GM23338 (cell line): ENCODE measurements at regions not wholly inside any gene's neighbourhood (a gene's known extent, or its start where the extent isn't known, plus 50 kb on each side); places are given as distances from the start of the nearest gene placed in this dataset.

ENCODE experiments used
- ATAC-seq: fragments of 200-7000 bp; cut with Tn5 transposase; 3 replicates; pipeline ENCODE4 v1.9.1; 2020
- DNase-seq: peaks from one replicate; pipeline ENCODE4 v3.0.0-alpha.2; 2015; ENCODE audit warnings: low spot score
- H2AFZ ChIP-seq: fragments of 200-600 bp; sonication (generic); 2 replicates; pipeline ENCODE4 v1.8.0; 2016; ENCODE audit warnings: antibody characterized with exemption, mild to moderate bottlenecking, moderate library complexity
- H3F3A ChIP-seq: fragments of 200-600 bp; sonication (generic); replicated peaks from 2 replicates; pipeline ENCODE4 v1.8.0; 2017; ENCODE audit warnings: antibody characterized with exemption, mixed run types, low read depth
- H3K27ac ChIP-seq: fragments of 200-600 bp; sonication (generic); 2 replicates; pipeline ENCODE4 v1.6.1; 2016; ENCODE audit warnings: low read depth
- H3K27me3 ChIP-seq: fragments of 200-600 bp; sonication (generic); 2 replicates; pipeline ENCODE4 v1.8.0; 2016; ENCODE audit warnings: mild to moderate bottlenecking, mixed run types, moderate library complexity; ENCODE audit not compliant: insufficient read depth
- H3K36me3 ChIP-seq: fragments of 200-600 bp; sonication (generic); 2 replicates; pipeline ENCODE4 v1.8.0; 2016; ENCODE audit warnings: mild to moderate bottlenecking; ENCODE audit not compliant: insufficient read depth
- H3K4me1 ChIP-seq: fragments of 200-600 bp; sonication (generic); 2 replicates; pipeline ENCODE4 v1.8.0; 2016; ENCODE audit warnings: mild to moderate bottlenecking, moderate library complexity; ENCODE audit not compliant: insufficient read depth
- H3K4me2 ChIP-seq: fragments of 200-600 bp; sonication (generic); 2 replicates; pipeline ENCODE4 v1.7.1; 2017; ENCODE audit warnings: mixed run types
- H3K4me3 ChIP-seq: fragments of 200-600 bp; sonication (generic); 2 replicates; pipeline ENCODE4 v1.6.1; 2016; ENCODE audit warnings: mixed run types
- H3K79me2 ChIP-seq: fragments of 200-600 bp; sonication (generic); replicated peaks from 2 replicates; pipeline ENCODE4 v1.8.0; 2017; ENCODE audit warnings: mild to moderate bottlenecking; ENCODE audit not compliant: insufficient read depth
- H3K9me2 ChIP-seq: fragments of 200-600 bp; sonication (generic); 2 replicates; pipeline ENCODE4 v1.8.0; 2017; ENCODE audit not compliant: insufficient read depth
- H4K20me1 ChIP-seq: fragments of 200-600 bp; sonication (generic); replicated peaks from 2 replicates; pipeline ENCODE4 v1.8.0; 2017; ENCODE audit warnings: mild to moderate bottlenecking; ENCODE audit not compliant: insufficient read depth
- H3K27ac Mint-ChIP-seq: 2 replicates; pipeline ENCODE4 v1.8.0; 2020; ENCODE audit warnings: inconsistent platforms, mild to moderate bottlenecking, moderate library complexity, mixed read lengths
- H3K27me3 Mint-ChIP-seq: 3 replicates; pipeline ENCODE4 v1.8.0; 2022; ENCODE audit warnings: low read depth, mild to moderate bottlenecking, moderate library complexity, mixed read lengths, inconsistent platforms; ENCODE audit not compliant: insufficient read depth, poor library complexity
- H3K36me3 Mint-ChIP-seq: 3 replicates; pipeline ENCODE4 v1.8.0; 2021; ENCODE audit warnings: low read depth, mild to moderate bottlenecking, inconsistent platforms, moderate library complexity, mixed read lengths
- H3K4me1 Mint-ChIP-seq: 3 replicates; pipeline ENCODE4 v1.8.0; 2020; ENCODE audit warnings: mild to moderate bottlenecking, inconsistent platforms, mixed read lengths
- H3K4me3 Mint-ChIP-seq: 3 replicates; pipeline ENCODE4 v1.8.0; 2021; ENCODE audit warnings: moderate library complexity, mild to moderate bottlenecking, inconsistent platforms, mixed read lengths
- H3K9me3 Mint-ChIP-seq: 3 replicates; pipeline ENCODE4 v1.8.0; 2020; ENCODE audit warnings: moderate library complexity, mild to moderate bottlenecking, inconsistent platforms, mixed read lengths
- CREB1 ChIP-seq: fragments of 250-450 bp; sonication (Bioruptor Pico); IDR thresholded peaks from 2 replicates; pipeline ENCODE4 v1.5.0; 2020; ENCODE audit warnings: low read depth, mild to moderate bottlenecking, moderate library complexity
- ETS1 ChIP-seq: IDR thresholded peaks from 2 replicates; pipeline ENCODE4 v1.6.1; 2016; ENCODE audit warnings: antibody characterized with exemption
- EZH2 ChIP-seq: fragments of 200-600 bp; sonication (generic); IDR thresholded peaks from one replicate; pipeline ENCODE4 v1.8.0; 2017; ENCODE audit warnings: antibody characterized with exemption, mild to moderate bottlenecking, low read depth; ENCODE audit not compliant: unreplicated experiment
- EZH2phosphoT487 ChIP-seq: fragments of 200-600 bp; sonication (generic); IDR thresholded peaks from one replicate; pipeline ENCODE4 v1.8.1; 2018; ENCODE audit warnings: antibody characterized with exemption; ENCODE audit not compliant: unreplicated experiment
- JUNB ChIP-seq: IDR thresholded peaks from one replicate; pipeline ENCODE4 v1.6.1; 2016; ENCODE audit warnings: antibody characterized with exemption; ENCODE audit not compliant: unreplicated experiment
- NANOG ChIP-seq: IDR thresholded peaks from 2 replicates; pipeline ENCODE4 v1.6.1; 2016; ENCODE audit warnings: antibody characterized with exemption, borderline replicate concordance
- POLR2AphosphoS5 ChIP-seq: IDR thresholded peaks from 2 replicates; pipeline ENCODE4 v1.6.1; 2016; ENCODE audit warnings: antibody characterized with exemption, low read depth
- STAT1 ChIP-seq: IDR thresholded peaks from one replicate; pipeline ENCODE4 v1.6.1; 2016; ENCODE audit warnings: antibody characterized with exemption; ENCODE audit not compliant: unreplicated experiment
- ZNF114 ChIP-seq: fragments of 250-450 bp; sonication (Bioruptor Pico); IDR thresholded peaks from 2 replicates; pipeline ENCODE4 v1.5.0; 2020; ENCODE audit warnings: mild to moderate bottlenecking, moderate library complexity
- ZNF331 ChIP-seq: fragments of 250-450 bp; sonication (Bioruptor Pico); IDR thresholded peaks from 2 replicates; pipeline ENCODE4 v1.5.0; 2020; ENCODE audit warnings: low read depth, mild to moderate bottlenecking, moderate library complexity
- TF ChIP-seq, protein P1 (sequence below): IDR thresholded peaks from one replicate; pipeline ENCODE4 v1.6.1; 2018; ENCODE audit warnings: antibody characterized with exemption; ENCODE audit not compliant: unreplicated experiment
- TF ChIP-seq, protein P2 (sequence below), 2 experiments: fragments of 200-600 bp in 1 of 2; sonication (generic) in 1 of 2; conservative IDR thresholded peaks; 2 replicates each; pipeline versions ENCODE4 v1.5.1 to v1.6.1; 2016 to 2017; ENCODE audit warnings: antibody characterized with exemption in 2 of 2, low read depth in 2 of 2, mild to moderate bottlenecking in 2 of 2, moderate library complexity in 1 of 2
- TF ChIP-seq, protein P3 (sequence below): fragments of 250-450 bp; sonication (Bioruptor Pico); IDR thresholded peaks from 2 replicates; pipeline ENCODE4 v1.5.0; 2020; ENCODE audit warnings: mild to moderate bottlenecking, moderate library complexity

GRCh38 chr9:82332774-82333152 is 344.2 kb downstream of the SPATA31D1 start:
- H3K27me3 Mint-ChIP-seq, result no peaks in the 10 kb centered on the region
- ATAC-seq (no peak), DNase-seq (no peak)
- H3K27ac Mint-ChIP-seq, result no peak overlapping the region; the same call in 1 of the 2 replicates
- Histone ChIP-seq H3K36me3 (no peaks in the 10 kb centered on the region), H4K20me1 (no peaks in the 10 kb centered on the region), H3F3A (no peaks in the 10 kb centered on the region), H3K27me3 (no peaks in the 10 kb centered on the region), H3K27ac (no peak overlapping the region), H3K4me1 (no peaks in the 10 kb centered on the region), H3K4me2 (no peak overlapping the region), H3K4me3 (no peak overlapping the region), H2AFZ (no peak overlapping the region), H3K79me2 (no peaks in the 10 kb centered on the region), H3K9me2 (no peaks in the 10 kb centered on the region)
- TF ChIP-seq STAT1 (no peak), ZNF114 (CRISPR knock-in tag) (no peak), POLR2AphosphoS5 (no peak), NANOG (no peak), ZNF331 (CRISPR knock-in tag) (no peak), EZH2phosphoT487 (no peak), JUNB (no peak), ETS1 (no peak), EZH2 (no peak), CREB1 (CRISPR knock-in tag) (no peak)
- TF ChIP-seq, protein P1, sequence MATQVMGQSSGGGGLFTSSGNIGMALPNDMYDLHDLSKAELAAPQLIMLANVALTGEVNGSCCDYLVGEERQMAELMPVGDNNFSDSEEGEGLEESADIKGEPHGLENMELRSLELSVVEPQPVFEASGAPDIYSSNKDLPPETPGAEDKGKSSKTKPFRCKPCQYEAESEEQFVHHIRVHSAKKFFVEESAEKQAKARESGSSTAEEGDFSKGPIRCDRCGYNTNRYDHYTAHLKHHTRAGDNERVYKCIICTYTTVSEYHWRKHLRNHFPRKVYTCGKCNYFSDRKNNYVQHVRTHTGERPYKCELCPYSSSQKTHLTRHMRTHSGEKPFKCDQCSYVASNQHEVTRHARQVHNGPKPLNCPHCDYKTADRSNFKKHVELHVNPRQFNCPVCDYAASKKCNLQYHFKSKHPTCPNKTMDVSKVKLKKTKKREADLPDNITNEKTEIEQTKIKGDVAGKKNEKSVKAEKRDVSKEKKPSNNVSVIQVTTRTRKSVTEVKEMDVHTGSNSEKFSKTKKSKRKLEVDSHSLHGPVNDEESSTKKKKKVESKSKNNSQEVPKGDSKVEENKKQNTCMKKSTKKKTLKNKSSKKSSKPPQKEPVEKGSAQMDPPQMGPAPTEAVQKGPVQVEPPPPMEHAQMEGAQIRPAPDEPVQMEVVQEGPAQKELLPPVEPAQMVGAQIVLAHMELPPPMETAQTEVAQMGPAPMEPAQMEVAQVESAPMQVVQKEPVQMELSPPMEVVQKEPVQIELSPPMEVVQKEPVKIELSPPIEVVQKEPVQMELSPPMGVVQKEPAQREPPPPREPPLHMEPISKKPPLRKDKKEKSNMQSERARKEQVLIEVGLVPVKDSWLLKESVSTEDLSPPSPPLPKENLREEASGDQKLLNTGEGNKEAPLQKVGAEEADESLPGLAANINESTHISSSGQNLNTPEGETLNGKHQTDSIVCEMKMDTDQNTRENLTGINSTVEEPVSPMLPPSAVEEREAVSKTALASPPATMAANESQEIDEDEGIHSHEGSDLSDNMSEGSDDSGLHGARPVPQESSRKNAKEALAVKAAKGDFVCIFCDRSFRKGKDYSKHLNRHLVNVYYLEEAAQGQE, result no peak
- TF ChIP-seq, protein P2, sequence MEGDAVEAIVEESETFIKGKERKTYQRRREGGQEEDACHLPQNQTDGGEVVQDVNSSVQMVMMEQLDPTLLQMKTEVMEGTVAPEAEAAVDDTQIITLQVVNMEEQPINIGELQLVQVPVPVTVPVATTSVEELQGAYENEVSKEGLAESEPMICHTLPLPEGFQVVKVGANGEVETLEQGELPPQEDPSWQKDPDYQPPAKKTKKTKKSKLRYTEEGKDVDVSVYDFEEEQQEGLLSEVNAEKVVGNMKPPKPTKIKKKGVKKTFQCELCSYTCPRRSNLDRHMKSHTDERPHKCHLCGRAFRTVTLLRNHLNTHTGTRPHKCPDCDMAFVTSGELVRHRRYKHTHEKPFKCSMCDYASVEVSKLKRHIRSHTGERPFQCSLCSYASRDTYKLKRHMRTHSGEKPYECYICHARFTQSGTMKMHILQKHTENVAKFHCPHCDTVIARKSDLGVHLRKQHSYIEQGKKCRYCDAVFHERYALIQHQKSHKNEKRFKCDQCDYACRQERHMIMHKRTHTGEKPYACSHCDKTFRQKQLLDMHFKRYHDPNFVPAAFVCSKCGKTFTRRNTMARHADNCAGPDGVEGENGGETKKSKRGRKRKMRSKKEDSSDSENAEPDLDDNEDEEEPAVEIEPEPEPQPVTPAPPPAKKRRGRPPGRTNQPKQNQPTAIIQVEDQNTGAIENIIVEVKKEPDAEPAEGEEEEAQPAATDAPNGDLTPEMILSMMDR (conservative IDR thresholded peaks at IDR 0.05; ENCODE audit: low read depth in 2 of 2), result no peak
- TF ChIP-seq, protein P3, sequence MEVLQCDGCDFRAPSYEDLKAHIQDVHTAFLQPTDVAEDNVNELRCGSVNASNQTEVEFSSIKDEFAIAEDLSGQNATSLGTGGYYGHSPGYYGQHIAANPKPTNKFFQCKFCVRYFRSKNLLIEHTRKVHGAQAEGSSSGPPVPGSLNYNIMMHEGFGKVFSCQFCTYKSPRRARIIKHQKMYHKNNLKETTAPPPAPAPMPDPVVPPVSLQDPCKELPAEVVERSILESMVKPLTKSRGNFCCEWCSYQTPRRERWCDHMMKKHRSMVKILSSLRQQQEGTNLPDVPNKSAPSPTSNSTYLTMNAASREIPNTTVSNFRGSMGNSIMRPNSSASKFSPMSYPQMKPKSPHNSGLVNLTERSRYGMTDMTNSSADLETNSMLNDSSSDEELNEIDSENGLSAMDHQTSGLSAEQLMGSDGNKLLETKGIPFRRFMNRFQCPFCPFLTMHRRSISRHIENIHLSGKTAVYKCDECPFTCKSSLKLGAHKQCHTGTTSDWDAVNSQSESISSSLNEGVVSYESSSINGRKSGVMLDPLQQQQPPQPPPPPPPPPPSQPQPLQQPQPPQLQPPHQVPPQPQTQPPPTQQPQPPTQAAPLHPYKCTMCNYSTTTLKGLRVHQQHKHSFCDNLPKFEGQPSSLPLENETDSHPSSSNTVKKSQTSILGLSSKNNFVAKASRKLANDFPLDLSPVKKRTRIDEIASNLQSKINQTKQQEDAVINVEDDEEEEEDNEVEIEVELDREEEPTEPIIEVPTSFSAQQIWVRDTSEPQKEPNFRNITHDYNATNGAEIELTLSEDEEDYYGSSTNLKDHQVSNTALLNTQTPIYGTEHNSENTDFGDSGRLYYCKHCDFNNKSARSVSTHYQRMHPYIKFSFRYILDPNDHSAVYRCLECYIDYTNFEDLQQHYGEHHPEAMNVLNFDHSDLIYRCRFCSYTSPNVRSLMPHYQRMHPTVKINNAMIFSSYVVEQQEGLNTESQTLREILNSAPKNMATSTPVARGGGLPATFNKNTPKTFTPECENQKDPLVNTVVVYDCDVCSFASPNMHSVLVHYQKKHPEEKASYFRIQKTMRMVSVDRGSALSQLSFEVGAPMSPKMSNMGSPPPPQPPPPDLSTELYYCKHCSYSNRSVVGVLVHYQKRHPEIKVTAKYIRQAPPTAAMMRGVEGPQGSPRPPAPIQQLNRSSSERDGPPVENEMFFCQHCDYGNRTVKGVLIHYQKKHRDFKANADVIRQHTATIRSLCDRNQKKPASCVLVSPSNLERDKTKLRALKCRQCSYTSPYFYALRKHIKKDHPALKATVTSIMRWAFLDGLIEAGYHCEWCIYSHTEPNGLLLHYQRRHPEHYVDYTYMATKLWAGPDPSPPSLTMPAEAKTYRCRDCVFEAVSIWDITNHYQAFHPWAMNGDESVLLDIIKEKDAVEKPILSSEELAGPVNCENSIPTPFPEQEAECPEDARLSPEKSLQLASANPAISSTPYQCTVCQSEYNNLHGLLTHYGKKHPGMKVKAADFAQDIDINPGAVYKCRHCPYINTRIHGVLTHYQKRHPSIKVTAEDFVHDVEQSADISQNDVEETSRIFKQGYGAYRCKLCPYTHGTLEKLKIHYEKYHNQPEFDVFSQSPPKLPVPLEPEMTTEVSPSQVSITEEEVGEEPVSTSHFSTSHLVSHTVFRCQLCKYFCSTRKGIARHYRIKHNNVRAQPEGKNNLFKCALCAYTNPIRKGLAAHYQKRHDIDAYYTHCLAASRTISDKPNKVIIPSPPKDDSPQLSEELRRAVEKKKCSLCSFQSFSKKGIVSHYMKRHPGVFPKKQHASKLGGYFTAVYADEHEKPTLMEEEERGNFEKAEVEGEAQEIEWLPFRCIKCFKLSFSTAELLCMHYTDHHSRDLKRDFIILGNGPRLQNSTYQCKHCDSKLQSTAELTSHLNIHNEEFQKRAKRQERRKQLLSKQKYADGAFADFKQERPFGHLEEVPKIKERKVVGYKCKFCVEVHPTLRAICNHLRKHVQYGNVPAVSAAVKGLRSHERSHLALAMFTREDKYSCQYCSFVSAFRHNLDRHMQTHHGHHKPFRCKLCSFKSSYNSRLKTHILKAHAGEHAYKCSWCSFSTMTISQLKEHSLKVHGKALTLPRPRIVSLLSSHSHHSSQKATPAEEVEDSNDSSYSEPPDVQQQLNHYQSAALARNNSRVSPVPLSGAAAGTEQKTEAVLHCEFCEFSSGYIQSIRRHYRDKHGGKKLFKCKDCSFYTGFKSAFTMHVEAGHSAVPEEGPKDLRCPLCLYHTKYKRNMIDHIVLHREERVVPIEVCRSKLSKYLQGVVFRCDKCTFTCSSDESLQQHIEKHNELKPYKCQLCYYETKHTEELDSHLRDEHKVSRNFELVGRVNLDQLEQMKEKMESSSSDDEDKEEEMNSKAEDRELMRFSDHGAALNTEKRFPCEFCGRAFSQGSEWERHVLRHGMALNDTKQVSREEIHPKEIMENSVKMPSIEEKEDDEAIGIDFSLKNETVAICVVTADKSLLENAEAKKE, result no peak
- 0 out of 3 replicates have a peak, but pooled peaks cover 4% of the 10 kb centered on the region for H3K4me1 Mint-ChIP-seq
- H3K4me3 Mint-ChIP-seq, result no peak overlapping the region
- H3K9me3 Mint-ChIP-seq, result no peaks in the 10 kb centered on the region
- H3K36me3 Mint-ChIP-seq, result no peaks in the 10 kb centered on the region
